Brain microvascular endothelial cell (primary cell): ENCODE measurements at regions not wholly inside any gene's neighbourhood (a gene's known extent, or its start where the extent isn't known, plus 50 kb on each side); places are given as distances from the start of the nearest gene placed in this dataset.

Experiments used
- DNase-seq: peaks from one replicate; pipeline ENCODE4 v3.0.0-alpha.2; 2020
- H3K27ac ChIP-seq: fragments of 250-450 bp; sonication (Bioruptor Pico); 2 replicates; pipeline ENCODE4 v1.5.1; 2020; ENCODE audit warnings: mild to moderate bottlenecking, moderate library complexity
- H3K27me3 ChIP-seq: fragments of 250-450 bp; sonication (Bioruptor Pico); replicated peaks from 2 replicates; pipeline ENCODE4 v1.5.1; 2020; ENCODE audit warnings: mild to moderate bottlenecking
- H3K36me3 ChIP-seq: fragments of 250-450 bp; sonication (Bioruptor Pico); replicated peaks from 2 replicates; pipeline ENCODE4 v1.5.1; 2020; ENCODE audit warnings: mild to moderate bottlenecking
- H3K4me3 ChIP-seq: 2 replicates; pipeline ENCODE4 v1.5.1; 2011; ENCODE audit warnings: low read depth, mild to moderate bottlenecking, control low read depth, low read length, moderate library complexity
- CTCF ChIP-seq: IDR thresholded peaks from 2 replicates; pipeline ENCODE4 v1.5.1; 2011; ENCODE audit warnings: low read depth, mild to moderate bottlenecking, moderate library complexity, low read length, control low read depth, inconsistent platforms; ENCODE audit errors: missing control alignments
- in situ Hi-C: cut with HindIII; loops from 2 replicates; pipeline ENCODE4 v1.10.0; 2017; ENCODE audit warnings: low sequenced_read_pairs, low pct_ligation_motif_present

- no peak overlapping the region for H3K4me3 ChIP-seq
- H3K27ac ChIP-seq, result no peak overlapping the region
- H3K36me3 ChIP-seq, result no peaks in the 10 kb centered on the region
- in situ Hi-C loops, result no loop called here
- no peaks in the 10 kb centered on the region for H3K27me3 ChIP-seq
- TF ChIP-seq CTCF, result no peak
- no peak for DNase-seq
Observed at GRCh38 chr5:67402526-67402925, 205.9 kb upstream of the CD180 start.

- Histone ChIP-seq H3K27ac (no peak overlapping the region), H3K27me3 (no peaks in the 10 kb centered on the region), H3K4me3 (no peak overlapping the region), H3K36me3 (no peaks in the 10 kb centered on the region)
- in situ Hi-C loops, result no loop called here
- no peak for TF ChIP-seq CTCF
- DNase-seq, result no peak
Observed at GRCh38 chr5:67401172-67401571, 204.6 kb upstream of the CD180 start.

GRCh38 chr5:67400752-67401151, 204.2 kb upstream of the CD180 start:
- DNase-seq, result no peak
- Histone ChIP-seq H3K36me3 (no peaks in the 10 kb centered on the region), H3K4me3 (no peak overlapping the region), H3K27me3 (no peaks in the 10 kb centered on the region), H3K27ac (no peak overlapping the region)
- in situ Hi-C loops, result no loop called here
- no peak for TF ChIP-seq CTCF

GRCh38 chr5:67395790-67396418, 199.3 kb upstream of the CD180 start:
- Histone ChIP-seq H3K4me3 (no peak overlapping the region), H3K27ac (no peak overlapping the region), H3K36me3 (no peaks in the 10 kb centered on the region), H3K27me3 (no peaks in the 10 kb centered on the region)
- in situ Hi-C loops, result no loop called here
- no peak for TF ChIP-seq CTCF
- DNase-seq, result no peak

GRCh38 chr5:67393211-67393610, 196.6 kb upstream of the CD180 start:
- Histone ChIP-seq H3K4me3 (no peak overlapping the region), H3K27me3 (no peaks in the 10 kb centered on the region), H3K36me3 (no peaks in the 10 kb centered on the region), H3K27ac (no peak overlapping the region)
- DNase-seq, result no peak
- in situ Hi-C loops, result no loop called here
- TF ChIP-seq CTCF, result no peak

GRCh38 chr5:67390935-67391334, 194.3 kb upstream of the CD180 start:
- H3K4me3 ChIP-seq, result no peak overlapping the region
- H3K36me3 ChIP-seq, result no peaks in the 10 kb centered on the region
- H3K27ac ChIP-seq, result no peak overlapping the region
- in situ Hi-C loops, result no loop called here
- no peak for DNase-seq
- no peaks in the 10 kb centered on the region for H3K27me3 ChIP-seq
- no peak for TF ChIP-seq CTCF
